Stomach (tissue), 4 donors: ENCODE measurements at regions not wholly inside any gene's neighbourhood (a gene's known extent, or its start where the extent isn't known, plus 50 kb on each side); places are given as distances from the start of the nearest gene placed in this dataset.

Experiments used
- POLR2A ChIP-seq, 4 donors: fragments of 450-650 bp; IDR thresholded peaks; one replicate each; pipeline ENCODE4 v1.6.1; 2016; ENCODE audit warnings: antibody characterized with exemption in 4 of 4, control low read depth in 2 of 4, mild to moderate bottlenecking in 1 of 4, moderate library complexity in 1 of 4
- POLR2AphosphoS5 ChIP-seq, 3 donors: sonication (generic); formaldehyde crosslinking; IDR thresholded peaks; one replicate each; pipeline ENCODE4 v1.6.1; 2016; ENCODE audit warnings: antibody characterized with exemption in 3 of 3
- TF ChIP-seq, protein P1 (sequence below), 7 experiments: fragments of 450-650 bp in 4 of 7; fragments of 200-600 bp in 3 of 7; sonication (generic) in 3 of 7; IDR thresholded peaks; one replicate each; pipeline ENCODE4 v1.5.1; 2016 to 2019; ENCODE audit warnings: antibody characterized with exemption in 7 of 7, control low read depth in 2 of 7, mild to moderate bottlenecking in 1 of 7

DNA sequence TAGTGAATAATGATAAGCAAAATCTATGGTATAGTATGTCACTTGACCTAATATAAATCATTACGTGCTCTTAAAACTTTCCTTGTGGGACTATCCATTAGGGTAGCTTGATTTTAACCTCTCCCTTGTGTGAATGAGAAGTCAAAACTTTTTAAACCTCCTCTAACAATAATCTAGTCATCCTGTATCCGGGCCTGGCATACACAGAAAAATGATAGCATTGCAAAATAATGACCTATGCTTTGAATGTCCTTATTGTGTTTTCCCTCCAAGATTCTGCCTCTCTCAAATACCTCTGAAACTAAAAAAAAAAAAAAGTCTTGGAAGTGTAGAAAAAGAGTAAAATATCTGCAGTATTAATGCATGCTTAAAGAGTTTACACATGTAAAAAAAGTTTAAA, 250.0 kb upstream of the NDST3 start:
- TF ChIP-seq, protein P1, sequence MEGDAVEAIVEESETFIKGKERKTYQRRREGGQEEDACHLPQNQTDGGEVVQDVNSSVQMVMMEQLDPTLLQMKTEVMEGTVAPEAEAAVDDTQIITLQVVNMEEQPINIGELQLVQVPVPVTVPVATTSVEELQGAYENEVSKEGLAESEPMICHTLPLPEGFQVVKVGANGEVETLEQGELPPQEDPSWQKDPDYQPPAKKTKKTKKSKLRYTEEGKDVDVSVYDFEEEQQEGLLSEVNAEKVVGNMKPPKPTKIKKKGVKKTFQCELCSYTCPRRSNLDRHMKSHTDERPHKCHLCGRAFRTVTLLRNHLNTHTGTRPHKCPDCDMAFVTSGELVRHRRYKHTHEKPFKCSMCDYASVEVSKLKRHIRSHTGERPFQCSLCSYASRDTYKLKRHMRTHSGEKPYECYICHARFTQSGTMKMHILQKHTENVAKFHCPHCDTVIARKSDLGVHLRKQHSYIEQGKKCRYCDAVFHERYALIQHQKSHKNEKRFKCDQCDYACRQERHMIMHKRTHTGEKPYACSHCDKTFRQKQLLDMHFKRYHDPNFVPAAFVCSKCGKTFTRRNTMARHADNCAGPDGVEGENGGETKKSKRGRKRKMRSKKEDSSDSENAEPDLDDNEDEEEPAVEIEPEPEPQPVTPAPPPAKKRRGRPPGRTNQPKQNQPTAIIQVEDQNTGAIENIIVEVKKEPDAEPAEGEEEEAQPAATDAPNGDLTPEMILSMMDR (IDR thresholded peaks at IDR 0.05), result no peak
- no peak for TF ChIP-seq POLR2A (IDR thresholded peaks at IDR 0.05)
- no peak for TF ChIP-seq POLR2AphosphoS5 (IDR thresholded peaks at IDR 0.05)
